ENCODE measurements at regions not wholly inside any gene's neighbourhood (a gene's known extent, or its start where the extent isn't known, plus 50 kb on each side); places are given as distances from the start of the nearest gene placed in this dataset.

- TF ChIP-seq CTCF (IDR thresholded peaks at IDR 0.05; ENCODE audit: low read depth, low read length) (no peak), POLR2A (IDR thresholded peaks at IDR 0.05; ENCODE audit: extremely low read depth, insufficient read length) (no peak)
Observed at GRCh38 chrX:459611-460010, 72.9 kb upstream of the PPP2R3B start.
